Progenitor cell of endocrine pancreas (in vitro differentiated cells): ENCODE measurements at regions not wholly inside any gene's neighbourhood (a gene's known extent, or its start where the extent isn't known, plus 50 kb on each side); places are given as distances from the start of the nearest gene placed in this dataset.

Source experiments
- DNase-seq: peaks from one replicate; pipeline ENCODE4 v3.0.0; 2021; ENCODE audit warnings: low spot score; ENCODE audit not compliant: unreplicated experiment
- H3K27ac Mint-ChIP-seq: 2 replicates; pipeline ENCODE4 v1.8.0; 2021; ENCODE audit warnings: mild to moderate bottlenecking, moderate library complexity, mixed read lengths
- H3K27me3 Mint-ChIP-seq: 2 replicates; pipeline ENCODE4 v1.8.0; 2021; ENCODE audit warnings: mixed read lengths
- H3K36me3 Mint-ChIP-seq: 2 replicates; pipeline ENCODE4 v1.8.0; 2022; ENCODE audit warnings: mixed read lengths; ENCODE audit not compliant: insufficient read depth
- H3K4me1 Mint-ChIP-seq: 2 replicates; pipeline ENCODE4 v1.8.0; 2021; ENCODE audit warnings: low read depth, mixed read lengths
- H3K4me3 Mint-ChIP-seq: 2 replicates; pipeline ENCODE4 v1.8.0; 2021; ENCODE audit warnings: low read depth, mild to moderate bottlenecking, moderate library complexity, mixed read lengths
- H3K9me3 Mint-ChIP-seq: 2 replicates; pipeline ENCODE4 v1.8.0; 2021; ENCODE audit warnings: low read depth, mixed read lengths
- CTCF ChIP-seq: fragments of 200-600 bp; sonication (generic); IDR thresholded peaks from one replicate; pipeline ENCODE4 v1.5.0; 2021; ENCODE audit warnings: antibody characterized with exemption, mild to moderate bottlenecking; ENCODE audit not compliant: unreplicated experiment

- no peak for TF ChIP-seq CTCF
- H3K4me3 Mint-ChIP-seq, result no peak overlapping the region
- no peak for DNase-seq
- no peaks in the 10 kb centered on the region for H3K36me3 Mint-ChIP-seq
- H3K4me1 Mint-ChIP-seq, result peaks cover 8% of the 10 kb centered on the region
- no peak overlapping the region for H3K27ac Mint-ChIP-seq
- H3K9me3 Mint-ChIP-seq, result peaks cover 4% of the 10 kb centered on the region
- H3K27me3 Mint-ChIP-seq, result no peaks in the 10 kb centered on the region
These were observed 165.2 kb downstream of the MREG start for GRCh38 chr2:215848146-215848545.

GRCh38 chr2:215847718-215848117, 165.6 kb downstream of the MREG start:
- Mint-ChIP-seq H3K4me1 (peaks cover 8% of the 10 kb centered on the region), H3K27ac (no peak overlapping the region), H3K4me3 (no peak overlapping the region), H3K27me3 (no peaks in the 10 kb centered on the region), H3K9me3 (peaks cover 2% of the 10 kb centered on the region), H3K36me3 (no peaks in the 10 kb centered on the region)
- no peak for DNase-seq
- TF ChIP-seq CTCF, result no peak

GRCh38 chr2:215847056-215847455, 166.3 kb downstream of the MREG start:
- H3K9me3 Mint-ChIP-seq, result no peaks in the 10 kb centered on the region

GRCh38 chr2:215845839-215846586, 167.3 kb downstream of the MREG start:
- Mint-ChIP-seq H3K4me1 (peaks cover 8% of the 10 kb centered on the region), H3K27me3 (no peaks in the 10 kb centered on the region), H3K9me3 (no peaks in the 10 kb centered on the region), H3K36me3 (no peaks in the 10 kb centered on the region), H3K4me3 (no peak overlapping the region), H3K27ac (no peak overlapping the region)
- TF ChIP-seq CTCF, result no peak
- no peak for DNase-seq

More at GRCh38 chr2:215847056-215847455, 166.3 kb downstream of the MREG start:
- Mint-ChIP-seq H3K36me3 (no peaks in the 10 kb centered on the region), H3K27ac (no peak overlapping the region), H3K27me3 (no peaks in the 10 kb centered on the region), H3K4me3 (no peak overlapping the region), H3K4me1 (peaks cover 8% of the 10 kb centered on the region)
- DNase-seq, result no peak
- no peak for TF ChIP-seq CTCF

GRCh38 chr2:215843579-215843978, 169.8 kb downstream of the MREG start:
- no peaks in the 10 kb centered on the region for H3K9me3 Mint-ChIP-seq
- H3K27me3 Mint-ChIP-seq, result no peaks in the 10 kb centered on the region
- H3K36me3 Mint-ChIP-seq, result no peaks in the 10 kb centered on the region
- no peak for DNase-seq
- H3K27ac Mint-ChIP-seq, result no peak overlapping the region
- peaks cover 13% of the 10 kb centered on the region for H3K4me1 Mint-ChIP-seq
- H3K4me3 Mint-ChIP-seq, result no peak overlapping the region
- no peak for TF ChIP-seq CTCF
